HepG2 (cell line): ENCODE measurements at regions not wholly inside any gene's neighbourhood (a gene's known extent, or its start where the extent isn't known, plus 50 kb on each side); places are given as distances from the start of the nearest gene placed in this dataset.

Source experiments
- BRCA1 ChIP-seq: sonication (generic); formaldehyde crosslinking; IDR thresholded peaks from 2 replicates; pipeline ENCODE4 v1.4.0; 2020; ENCODE audit warnings: missing genetic modification reagents
- EP300 ChIP-seq, 3 experiments: sonication (generic) in 1 of 3; formaldehyde crosslinking in 1 of 3; IDR thresholded peaks; 2 replicates each; pipeline versions ENCODE4 v1.5.1 to v1.6.1; 2011 to 2020; ENCODE audit warnings: low read depth in 2 of 3, low read length in 2 of 3, borderline replicate concordance in 1 of 3, improper control_type of control experiment in 1 of 3, mild to moderate bottlenecking in 1 of 3, missing genetic modification reagents in 1 of 3, moderate library complexity in 1 of 3
- HDAC6 ChIP-seq: fragments of 200-600 bp; sonication (generic); IDR thresholded peaks from 2 replicates; pipeline ENCODE4 v1.7.0; 2017; ENCODE audit warnings: mild to moderate bottlenecking, antibody characterized with exemption, low read length, low read depth
- TF ChIP-seq, protein P1 (sequence below): sonication (generic); formaldehyde crosslinking; IDR thresholded peaks from 2 replicates; pipeline ENCODE4 v1.8.1; 2022; ENCODE audit warnings: mild to moderate bottlenecking, missing genetic modification reagents
- TF ChIP-seq, protein P2 (sequence below): sonication (generic); formaldehyde crosslinking; conservative IDR thresholded peaks from 2 replicates; pipeline ENCODE4 v1.8.0; 2022; ENCODE audit warnings: missing genetic modification reagents

DNA sequence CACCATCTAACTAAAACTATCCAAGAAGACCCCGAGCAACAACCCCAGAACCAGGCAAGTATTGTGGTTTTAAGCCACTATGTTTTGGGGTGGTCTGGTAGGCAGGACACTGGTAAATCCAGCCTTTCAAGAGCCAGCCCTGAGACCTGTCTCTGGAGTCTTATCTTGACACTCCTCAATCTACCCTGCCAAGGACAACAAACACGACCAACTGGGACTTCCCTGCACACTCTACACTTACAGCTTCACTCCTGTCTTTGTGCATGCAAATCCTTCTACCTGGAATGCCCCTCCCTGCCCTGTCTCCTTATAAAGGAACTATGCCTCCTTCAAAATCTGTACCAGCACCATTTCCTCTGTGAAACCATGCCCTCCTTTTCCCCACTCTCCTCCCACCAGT, 107.3 kb downstream of the RPL27A start:
- TF ChIP-seq BRCA1 (CRISPR knock-in tag) (no peak), HDAC6 (no peak), EP300 (IDR thresholded peaks at IDR 0.05; ENCODE audit: low read depth in 2 of 2, low read length in 2 of 2) (no peak), EP300 (CRISPR knock-in tag; IDR thresholded peaks at IDR 0.05; ENCODE audit: borderline replicate concordance) (no peak)
- TF ChIP-seq, protein P1, sequence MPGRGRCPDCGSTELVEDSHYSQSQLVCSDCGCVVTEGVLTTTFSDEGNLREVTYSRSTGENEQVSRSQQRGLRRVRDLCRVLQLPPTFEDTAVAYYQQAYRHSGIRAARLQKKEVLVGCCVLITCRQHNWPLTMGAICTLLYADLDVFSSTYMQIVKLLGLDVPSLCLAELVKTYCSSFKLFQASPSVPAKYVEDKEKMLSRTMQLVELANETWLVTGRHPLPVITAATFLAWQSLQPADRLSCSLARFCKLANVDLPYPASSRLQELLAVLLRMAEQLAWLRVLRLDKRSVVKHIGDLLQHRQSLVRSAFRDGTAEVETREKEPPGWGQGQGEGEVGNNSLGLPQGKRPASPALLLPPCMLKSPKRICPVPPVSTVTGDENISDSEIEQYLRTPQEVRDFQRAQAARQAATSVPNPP, result no peak
- TF ChIP-seq, protein P2, sequence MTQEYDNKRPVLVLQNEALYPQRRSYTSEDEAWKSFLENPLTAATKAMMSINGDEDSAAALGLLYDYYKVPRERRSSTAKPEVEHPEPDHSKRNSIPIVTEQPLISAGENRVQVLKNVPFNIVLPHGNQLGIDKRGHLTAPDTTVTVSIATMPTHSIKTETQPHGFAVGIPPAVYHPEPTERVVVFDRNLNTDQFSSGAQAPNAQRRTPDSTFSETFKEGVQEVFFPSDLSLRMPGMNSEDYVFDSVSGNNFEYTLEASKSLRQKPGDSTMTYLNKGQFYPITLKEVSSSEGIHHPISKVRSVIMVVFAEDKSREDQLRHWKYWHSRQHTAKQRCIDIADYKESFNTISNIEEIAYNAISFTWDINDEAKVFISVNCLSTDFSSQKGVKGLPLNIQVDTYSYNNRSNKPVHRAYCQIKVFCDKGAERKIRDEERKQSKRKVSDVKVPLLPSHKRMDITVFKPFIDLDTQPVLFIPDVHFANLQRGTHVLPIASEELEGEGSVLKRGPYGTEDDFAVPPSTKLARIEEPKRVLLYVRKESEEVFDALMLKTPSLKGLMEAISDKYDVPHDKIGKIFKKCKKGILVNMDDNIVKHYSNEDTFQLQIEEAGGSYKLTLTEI, result no peak
